Forelimb muscle (tissue), 1 donor: ENCODE measurements at regions not wholly inside any gene's neighbourhood (a gene's known extent, or its start where the extent isn't known, plus 50 kb on each side); places are given as distances from the start of the nearest gene placed in this dataset.

Experiments used
- DNase-seq: peaks from one replicate; pipeline ENCODE4 v3.0.0-alpha.2; 2013; ENCODE audit warnings: low read depth

- DNase-seq = no peak
These were observed 341.8 kb upstream of the KIF2A start for GRCh38 chr5:61964201-61964600.

- no peak for DNase-seq
These were observed 340.9 kb upstream of the KIF2A start for GRCh38 chr5:61965069-61965468.

GRCh38 chr5:61965490-61965889 lies 340.5 kb upstream of the KIF2A start:
- DNase-seq = no peak

GRCh38 chr5:61966296-61966955 lies 339.6 kb upstream of the KIF2A start:
- no peak for DNase-seq

GRCh38 chr5:61966997-61967396 lies 339.0 kb upstream of the KIF2A start:
- no peak for DNase-seq

- DNase-seq = no peak
These were observed 338.3 kb upstream of the KIF2A start for GRCh38 chr5:61967681-61968080.

GRCh38 chr5:61969347-61969746 lies 336.7 kb upstream of the KIF2A start:
- DNase-seq = no peak

GRCh38 chr5:61969755-61970154 lies 336.3 kb upstream of the KIF2A start:
- DNase-seq = no peak

- DNase-seq = no peak
These were observed 335.8 kb upstream of the KIF2A start for GRCh38 chr5:61970218-61970617.

- DNase-seq = no peak
These were observed 331.3 kb upstream of the KIF2A start for GRCh38 chr5:61974680-61975079.

- DNase-seq = no peak
These were observed 324.1 kb upstream of the KIF2A start for GRCh38 chr5:61981886-61982285.

- no peak for DNase-seq
These were observed 314.6 kb upstream of the KIF2A start for GRCh38 chr5:61991430-61991829.

GRCh38 chr5:61991866-61992265 lies 314.1 kb upstream of the KIF2A start:
- DNase-seq = no peak

- DNase-seq = no peak
These were observed 312.6 kb upstream of the KIF2A start for GRCh38 chr5:61993295-61993927.

- no peak for DNase-seq
These were observed 311.8 kb upstream of the KIF2A start for GRCh38 chr5:61994171-61994570.

GRCh38 chr5:61995486-61995885 lies 310.5 kb upstream of the KIF2A start:
- DNase-seq = no peak

GRCh38 chr5:61999371-61999770 lies 306.6 kb upstream of the KIF2A start:
- DNase-seq = no peak

GRCh38 chr5:62000646-62001045 lies 305.4 kb upstream of the KIF2A start:
- DNase-seq = no peak

- DNase-seq = no peak
These were observed 304.4 kb upstream of the KIF2A start for GRCh38 chr5:62001640-62002039.

GRCh38 chr5:62002436-62002835 lies 303.6 kb upstream of the KIF2A start:
- DNase-seq = no peak

- DNase-seq = no peak
These were observed 300.5 kb upstream of the KIF2A start for GRCh38 chr5:62005551-62005950.

GRCh38 chr5:62007457-62007856 lies 298.5 kb upstream of the KIF2A start:
- DNase-seq = no peak

GRCh38 chr5:62011089-62011664 lies 294.8 kb upstream of the KIF2A start:
- no peak for DNase-seq
